ENCODE measurements at regions not wholly inside any gene's neighbourhood (a gene's known extent, or its start where the extent isn't known, plus 50 kb on each side); places are given as distances from the start of the nearest gene placed in this dataset.
A peak's percentile ranks its signal among the peaks of the same experiment; 100 is the strongest.

DNA sequence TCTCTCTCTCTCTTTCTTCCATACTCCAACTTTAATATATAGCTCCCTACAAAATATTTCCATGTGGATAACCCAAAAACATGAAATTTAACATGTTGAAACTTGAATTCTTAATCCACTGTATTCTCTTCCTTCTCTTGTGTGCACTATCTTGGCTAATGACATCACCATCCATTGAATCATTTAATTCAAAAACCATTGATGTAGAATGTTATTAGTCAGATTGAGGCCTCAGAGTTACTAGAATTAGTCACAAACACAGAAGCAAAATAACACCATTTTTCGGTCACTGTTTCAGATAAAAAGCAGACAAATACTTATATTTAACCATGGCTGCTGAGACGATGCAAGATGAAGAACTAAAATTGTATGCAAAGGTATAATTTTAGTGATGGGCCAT is 256.9 kb upstream of the LRRC3B start:
- Histone ChIP-seq H3K9me3 (replicated peaks; ENCODE audit: control insufficient read depth, insufficient read depth, low read length) (no peaks in the 10 kb centered on the region), H3K36me3 (ENCODE audit: control insufficient read depth in 2 of 2, insufficient read depth in 2 of 2, low read length in 1 of 2) (no peaks in the 10 kb centered on the region), H3K79me2 (ENCODE audit: control insufficient read depth, insufficient read depth, low read length) (no peaks in the 10 kb centered on the region), H3K4me3 (no peak overlapping the region), H2AFZ (ENCODE audit: control insufficient read depth, low read depth, low read length) (no peak overlapping the region), H3K27ac (ENCODE audit: control insufficient read depth, insufficient read depth) (no peak overlapping the region), H3K4me2 (ENCODE audit: control insufficient read depth, insufficient read depth) (no peak overlapping the region), H3K9ac (ENCODE audit: control insufficient read depth, insufficient read depth, low read length) (no peak overlapping the region), H4K20me1 (ENCODE audit: control insufficient read depth, insufficient read depth) (no peaks in the 10 kb centered on the region), H3K27me3 (replicated peaks in 1 of 2; ENCODE audit: control insufficient read depth in 2 of 2, insufficient read depth in 2 of 2, low read length in 1 of 2) (no peaks in the 10 kb centered on the region), H3K4me1 (ENCODE audit: control insufficient read depth, insufficient read depth, low read length) (no peaks in the 10 kb centered on the region)
- FAIRE-seq (no peak), DNase-seq (ENCODE audit: low read depth, low spot score) (no peak), ATAC-seq (no peak)
- ChIA-PET RAD21 (ENCODE audit: unreplicated experiment) (no interaction called here), POLR2A (no interaction called here), CTCF (no interaction called here), SMC1A (ENCODE audit: uncharacterized antibody, unreplicated experiment) (no interaction called here)
- WGBS (ENCODE audit: insufficient coverage, insufficient replicate concordance, low lambda C conversion rate, missing lambda C conversion rate), result 0% methylated on average over 2 of the region's 2 CpGs
- intact Hi-C loops (cut with micrococcal nuclease; ENCODE audit: unreplicated experiment), result no loop called here
- TF ChIP-seq, protein P1, sequence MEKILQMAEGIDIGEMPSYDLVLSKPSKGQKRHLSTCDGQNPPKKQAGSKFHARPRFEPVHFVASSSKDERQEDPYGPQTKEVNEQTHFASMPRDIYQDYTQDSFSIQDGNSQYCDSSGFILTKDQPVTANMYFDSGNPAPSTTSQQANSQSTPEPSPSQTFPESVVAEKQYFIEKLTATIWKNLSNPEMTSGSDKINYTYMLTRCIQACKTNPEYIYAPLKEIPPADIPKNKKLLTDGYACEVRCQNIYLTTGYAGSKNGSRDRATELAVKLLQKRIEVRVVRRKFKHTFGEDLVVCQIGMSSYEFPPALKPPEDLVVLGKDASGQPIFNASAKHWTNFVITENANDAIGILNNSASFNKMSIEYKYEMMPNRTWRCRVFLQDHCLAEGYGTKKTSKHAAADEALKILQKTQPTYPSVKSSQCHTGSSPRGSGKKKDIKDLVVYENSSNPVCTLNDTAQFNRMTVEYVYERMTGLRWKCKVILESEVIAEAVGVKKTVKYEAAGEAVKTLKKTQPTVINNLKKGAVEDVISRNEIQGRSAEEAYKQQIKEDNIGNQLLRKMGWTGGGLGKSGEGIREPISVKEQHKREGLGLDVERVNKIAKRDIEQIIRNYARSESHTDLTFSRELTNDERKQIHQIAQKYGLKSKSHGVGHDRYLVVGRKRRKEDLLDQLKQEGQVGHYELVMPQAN (conservative IDR thresholded peaks at IDR 0.05), result no peak
- TF ChIP-seq, protein P2, sequence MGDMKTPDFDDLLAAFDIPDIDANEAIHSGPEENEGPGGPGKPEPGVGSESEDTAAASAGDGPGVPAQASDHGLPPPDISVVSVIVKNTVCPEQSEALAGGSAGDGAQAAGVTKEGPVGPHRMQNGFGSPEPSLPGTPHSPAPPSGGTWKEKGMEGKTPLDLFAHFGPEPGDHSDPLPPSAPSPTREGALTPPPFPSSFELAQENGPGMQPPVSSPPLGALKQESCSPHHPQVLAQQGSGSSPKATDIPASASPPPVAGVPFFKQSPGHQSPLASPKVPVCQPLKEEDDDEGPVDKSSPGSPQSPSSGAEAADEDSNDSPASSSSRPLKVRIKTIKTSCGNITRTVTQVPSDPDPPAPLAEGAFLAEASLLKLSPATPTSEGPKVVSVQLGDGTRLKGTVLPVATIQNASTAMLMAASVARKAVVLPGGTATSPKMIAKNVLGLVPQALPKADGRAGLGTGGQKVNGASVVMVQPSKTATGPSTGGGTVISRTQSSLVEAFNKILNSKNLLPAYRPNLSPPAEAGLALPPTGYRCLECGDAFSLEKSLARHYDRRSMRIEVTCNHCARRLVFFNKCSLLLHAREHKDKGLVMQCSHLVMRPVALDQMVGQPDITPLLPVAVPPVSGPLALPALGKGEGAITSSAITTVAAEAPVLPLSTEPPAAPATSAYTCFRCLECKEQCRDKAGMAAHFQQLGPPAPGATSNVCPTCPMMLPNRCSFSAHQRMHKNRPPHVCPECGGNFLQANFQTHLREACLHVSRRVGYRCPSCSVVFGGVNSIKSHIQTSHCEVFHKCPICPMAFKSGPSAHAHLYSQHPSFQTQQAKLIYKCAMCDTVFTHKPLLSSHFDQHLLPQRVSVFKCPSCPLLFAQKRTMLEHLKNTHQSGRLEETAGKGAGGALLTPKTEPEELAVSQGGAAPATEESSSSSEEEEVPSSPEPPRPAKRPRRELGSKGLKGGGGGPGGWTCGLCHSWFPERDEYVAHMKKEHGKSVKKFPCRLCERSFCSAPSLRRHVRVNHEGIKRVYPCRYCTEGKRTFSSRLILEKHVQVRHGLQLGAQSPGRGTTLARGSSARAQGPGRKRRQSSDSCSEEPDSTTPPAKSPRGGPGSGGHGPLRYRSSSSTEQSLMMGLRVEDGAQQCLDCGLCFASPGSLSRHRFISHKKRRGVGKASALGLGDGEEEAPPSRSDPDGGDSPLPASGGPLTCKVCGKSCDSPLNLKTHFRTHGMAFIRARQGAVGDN (IDR thresholded peaks at IDR 0.05), result no peak
- peak; percentile 74 for TF ChIP-seq JUNB (IDR thresholded peaks at IDR 0.05)
- TF ChIP-seq, protein P3, sequence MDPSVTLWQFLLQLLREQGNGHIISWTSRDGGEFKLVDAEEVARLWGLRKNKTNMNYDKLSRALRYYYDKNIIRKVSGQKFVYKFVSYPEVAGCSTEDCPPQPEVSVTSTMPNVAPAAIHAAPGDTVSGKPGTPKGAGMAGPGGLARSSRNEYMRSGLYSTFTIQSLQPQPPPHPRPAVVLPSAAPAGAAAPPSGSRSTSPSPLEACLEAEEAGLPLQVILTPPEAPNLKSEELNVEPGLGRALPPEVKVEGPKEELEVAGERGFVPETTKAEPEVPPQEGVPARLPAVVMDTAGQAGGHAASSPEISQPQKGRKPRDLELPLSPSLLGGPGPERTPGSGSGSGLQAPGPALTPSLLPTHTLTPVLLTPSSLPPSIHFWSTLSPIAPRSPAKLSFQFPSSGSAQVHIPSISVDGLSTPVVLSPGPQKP (IDR thresholded peaks at IDR 0.05; ENCODE audit: low read depth, low read length), result no peak
- TF ChIP-seq TCF7 (IDR thresholded peaks at IDR 0.05; ENCODE audit: borderline replicate concordance), result peak; percentile 40; the same call in 1 of the 2 replicates
- TF ChIP-seq RUNX3 (IDR thresholded peaks at IDR 0.05; ENCODE audit: low read length), result peak; percentile 44; the same call in 1 of the 2 replicates
- no peak for TF ChIP-seq IRF4 (IDR thresholded peaks at IDR 0.05; ENCODE audit: low read depth, low read length)
- no peak for TF ChIP-seq ASH2L (IDR thresholded peaks at IDR 0.05; ENCODE audit: borderline replicate concordance, low read depth)
- TF ChIP-seq YY1 (IDR thresholded peaks at IDR 0.05; ENCODE audit: low read depth, low read length), result no peak
- TF ChIP-seq, protein P4, sequence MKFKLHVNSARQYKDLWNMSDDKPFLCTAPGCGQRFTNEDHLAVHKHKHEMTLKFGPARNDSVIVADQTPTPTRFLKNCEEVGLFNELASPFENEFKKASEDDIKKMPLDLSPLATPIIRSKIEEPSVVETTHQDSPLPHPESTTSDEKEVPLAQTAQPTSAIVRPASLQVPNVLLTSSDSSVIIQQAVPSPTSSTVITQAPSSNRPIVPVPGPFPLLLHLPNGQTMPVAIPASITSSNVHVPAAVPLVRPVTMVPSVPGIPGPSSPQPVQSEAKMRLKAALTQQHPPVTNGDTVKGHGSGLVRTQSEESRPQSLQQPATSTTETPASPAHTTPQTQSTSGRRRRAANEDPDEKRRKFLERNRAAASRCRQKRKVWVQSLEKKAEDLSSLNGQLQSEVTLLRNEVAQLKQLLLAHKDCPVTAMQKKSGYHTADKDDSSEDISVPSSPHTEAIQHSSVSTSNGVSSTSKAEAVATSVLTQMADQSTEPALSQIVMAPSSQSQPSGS (IDR thresholded peaks at IDR 0.05; ENCODE audit: low read length), result 0 out of 2 replicates have a peak, but pooled peaks have one; percentile 22
- TF ChIP-seq ESRRA (IDR thresholded peaks at IDR 0.05; ENCODE audit: low read length), result no peak
- in situ Hi-C loops (cut with MboI), result no loop called here
- BruUV-seq (replicated peaks), result no TSS peak
